Fibroblast of the aortic adventitia (primary cell): ENCODE measurements at regions not wholly inside any gene's neighbourhood (a gene's known extent, or its start where the extent isn't known, plus 50 kb on each side); places are given as distances from the start of the nearest gene placed in this dataset.

Experiments used
- DNase-seq: peaks from one replicate; pipeline ENCODE4 v3.0.0-alpha.2; 2010; ENCODE audit warnings: low read depth
- H3K4me3 ChIP-seq: 2 replicates; pipeline ENCODE4 v1.5.1; 2011; ENCODE audit warnings: low read depth, mild to moderate bottlenecking, control low read depth, low read length, moderate library complexity
- TF ChIP-seq, protein P1 (sequence below): IDR thresholded peaks from 2 replicates; pipeline ENCODE4 v1.5.1; 2011; ENCODE audit warnings: mild to moderate bottlenecking, low read length, control low read depth, inconsistent platforms; ENCODE audit not compliant: insufficient read depth

DNA sequence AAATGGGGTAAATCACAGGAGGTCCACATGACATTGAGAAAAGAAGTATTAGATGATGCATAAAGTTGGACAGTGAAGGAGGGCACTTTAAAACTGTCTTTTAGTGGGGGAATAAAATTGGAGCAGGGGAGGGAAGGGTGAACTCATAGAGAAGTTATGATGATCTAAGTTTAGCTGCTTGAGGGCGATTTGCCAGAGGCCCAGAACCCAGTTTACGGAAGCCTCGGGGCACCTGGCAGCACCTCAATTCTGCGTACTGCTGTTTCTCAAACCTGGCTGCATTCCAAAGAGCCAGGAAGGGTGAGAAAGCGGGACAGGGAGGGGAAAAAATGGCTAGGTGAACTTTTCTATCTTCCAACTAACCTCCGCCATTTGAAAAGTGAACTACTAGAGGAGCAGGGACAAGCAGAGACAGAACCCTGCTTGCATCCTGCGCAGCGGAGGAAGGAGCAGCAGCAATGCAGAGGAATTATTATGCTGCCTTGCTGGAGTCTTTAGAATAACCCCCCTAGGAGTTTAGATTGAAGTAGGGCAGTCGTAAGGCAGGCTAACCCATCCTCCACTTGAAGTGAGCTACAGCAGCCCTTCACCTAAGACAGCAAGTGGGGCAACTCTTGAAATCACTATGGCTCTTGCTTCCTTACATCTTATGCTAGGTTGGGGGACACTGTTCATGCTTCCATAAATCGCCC is 316.8 kb downstream of the BRINP1 start:
- no peak overlapping the region for H3K4me3 ChIP-seq
- TF ChIP-seq, protein P1, sequence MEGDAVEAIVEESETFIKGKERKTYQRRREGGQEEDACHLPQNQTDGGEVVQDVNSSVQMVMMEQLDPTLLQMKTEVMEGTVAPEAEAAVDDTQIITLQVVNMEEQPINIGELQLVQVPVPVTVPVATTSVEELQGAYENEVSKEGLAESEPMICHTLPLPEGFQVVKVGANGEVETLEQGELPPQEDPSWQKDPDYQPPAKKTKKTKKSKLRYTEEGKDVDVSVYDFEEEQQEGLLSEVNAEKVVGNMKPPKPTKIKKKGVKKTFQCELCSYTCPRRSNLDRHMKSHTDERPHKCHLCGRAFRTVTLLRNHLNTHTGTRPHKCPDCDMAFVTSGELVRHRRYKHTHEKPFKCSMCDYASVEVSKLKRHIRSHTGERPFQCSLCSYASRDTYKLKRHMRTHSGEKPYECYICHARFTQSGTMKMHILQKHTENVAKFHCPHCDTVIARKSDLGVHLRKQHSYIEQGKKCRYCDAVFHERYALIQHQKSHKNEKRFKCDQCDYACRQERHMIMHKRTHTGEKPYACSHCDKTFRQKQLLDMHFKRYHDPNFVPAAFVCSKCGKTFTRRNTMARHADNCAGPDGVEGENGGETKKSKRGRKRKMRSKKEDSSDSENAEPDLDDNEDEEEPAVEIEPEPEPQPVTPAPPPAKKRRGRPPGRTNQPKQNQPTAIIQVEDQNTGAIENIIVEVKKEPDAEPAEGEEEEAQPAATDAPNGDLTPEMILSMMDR, result no peak
- no peak for DNase-seq

DNA sequence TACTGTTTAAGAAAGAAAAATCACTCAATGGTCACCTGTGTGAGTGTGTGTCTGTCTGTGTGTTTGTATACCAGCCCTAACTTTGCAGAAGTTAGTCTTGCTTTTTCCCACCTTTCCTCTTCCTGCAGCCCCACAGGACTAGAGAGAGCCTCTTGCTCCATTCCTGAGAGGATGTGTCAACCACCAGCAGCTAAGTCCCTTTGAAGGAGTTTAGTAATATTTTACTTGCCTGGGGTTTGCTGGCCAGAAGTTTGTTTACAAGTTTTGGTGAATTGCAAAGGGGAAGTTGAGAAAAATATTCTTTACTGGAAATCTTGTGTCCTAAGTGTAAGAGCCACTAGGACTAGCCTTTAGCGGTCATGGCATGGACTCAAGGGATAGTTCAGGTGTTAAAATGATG is 316.2 kb downstream of the BRINP1 start:
- H3K4me3 ChIP-seq, result no peak overlapping the region
- TF ChIP-seq, protein P1, result no peak
- no peak for DNase-seq

DNA sequence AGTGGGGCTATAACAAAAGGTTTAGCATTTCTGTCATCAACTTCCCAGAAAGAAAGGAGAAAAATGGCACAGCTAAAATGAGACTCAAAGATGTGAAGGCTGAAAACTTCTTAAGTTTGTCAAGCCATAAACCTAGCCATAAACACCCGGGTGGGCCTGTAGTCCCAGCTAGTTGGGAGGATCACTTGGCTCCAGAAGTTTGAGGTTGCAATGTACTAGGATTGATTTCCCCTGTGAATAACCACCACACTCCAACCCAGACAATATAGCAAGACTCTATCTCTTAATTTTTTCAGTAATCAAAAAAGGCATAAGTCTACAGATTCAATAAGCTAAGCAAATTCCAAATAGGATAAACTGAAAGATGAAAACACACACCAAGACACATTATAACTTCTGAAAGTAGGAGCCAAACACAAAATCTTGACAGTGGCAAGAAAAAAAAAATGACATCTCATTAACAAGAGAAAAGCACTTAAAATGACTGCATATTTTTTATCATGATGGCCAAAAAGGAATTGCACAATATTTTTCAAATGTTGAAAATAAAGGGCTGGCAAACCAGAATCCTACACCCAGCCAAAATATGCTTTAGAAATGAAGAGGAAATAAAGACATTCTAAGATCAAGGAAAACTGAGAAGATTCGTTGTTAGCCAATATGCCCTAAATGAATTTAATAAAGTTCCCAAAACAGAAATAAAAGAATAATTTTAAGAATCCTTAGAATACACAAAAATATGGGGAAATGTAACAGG is 308.4 kb downstream of the BRINP1 start:
- DNase-seq, result no peak
- no peak overlapping the region for H3K4me3 ChIP-seq
- TF ChIP-seq, protein P1, result no peak

DNA sequence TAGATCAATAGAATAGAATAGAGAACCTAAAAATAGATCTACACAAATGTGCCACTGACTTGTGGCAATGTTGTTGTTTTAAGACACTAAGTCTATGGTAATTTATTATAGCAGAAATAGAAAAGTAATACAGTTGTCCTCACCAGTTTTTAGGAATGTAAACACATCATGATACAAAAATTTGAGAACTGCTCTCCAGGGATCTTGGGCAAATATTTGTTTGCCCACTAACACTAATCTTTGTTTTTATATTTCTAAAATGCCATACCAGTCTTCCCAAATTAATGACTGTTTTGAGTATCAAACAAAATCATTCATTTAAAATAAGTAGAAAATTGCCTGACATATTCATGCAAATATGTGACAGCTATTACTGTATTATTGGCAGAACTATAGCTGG is 297.6 kb downstream of the BRINP1 start:
- H3K4me3 ChIP-seq, result no peak overlapping the region
- TF ChIP-seq, protein P1, result no peak
- DNase-seq, result no peak

DNA sequence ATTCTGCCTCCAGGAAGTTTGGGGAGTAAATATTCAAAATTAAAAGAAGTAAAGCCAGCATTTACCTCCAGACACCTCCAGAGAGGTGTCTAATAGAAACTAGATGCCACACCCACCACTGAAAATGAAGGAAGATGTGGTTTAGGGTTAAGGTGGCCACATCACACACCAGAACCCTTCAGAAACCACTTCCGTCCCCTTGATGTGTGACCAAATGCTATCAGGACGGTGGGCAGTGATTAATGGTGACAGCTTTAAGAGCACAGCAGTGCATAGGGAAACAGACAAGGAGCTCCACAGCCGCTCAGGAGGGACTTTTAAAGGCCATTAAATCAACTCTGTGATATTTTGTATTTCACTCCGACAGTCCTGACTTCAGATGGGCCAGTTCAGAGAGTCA is 295.2 kb downstream of the BRINP1 start:
- H3K4me3 ChIP-seq, result no peak overlapping the region
- TF ChIP-seq, protein P1, result no peak
- DNase-seq, result no peak

DNA sequence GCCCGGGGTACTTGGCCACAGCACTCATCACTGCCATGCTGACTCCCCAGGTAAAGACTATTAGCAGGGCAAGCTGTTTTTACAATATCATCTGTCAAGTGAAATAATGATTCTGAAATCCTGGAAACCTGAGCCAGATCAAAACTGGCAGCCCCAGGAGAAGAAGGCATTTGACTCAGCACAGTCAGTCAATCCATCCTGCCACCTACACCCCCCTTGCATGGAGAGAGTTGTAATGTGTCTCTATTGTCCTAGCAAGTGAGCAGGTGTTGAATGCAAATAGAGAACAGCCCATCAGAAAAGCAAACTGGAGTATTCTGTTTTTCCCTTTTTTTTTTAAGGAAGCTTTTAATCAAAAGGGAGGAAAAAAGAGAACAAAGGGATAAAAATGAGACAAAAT is 291.2 kb downstream of the BRINP1 start:
- H3K4me3 ChIP-seq, result no peak overlapping the region
- no peak for DNase-seq
- TF ChIP-seq, protein P1, result no peak

DNA sequence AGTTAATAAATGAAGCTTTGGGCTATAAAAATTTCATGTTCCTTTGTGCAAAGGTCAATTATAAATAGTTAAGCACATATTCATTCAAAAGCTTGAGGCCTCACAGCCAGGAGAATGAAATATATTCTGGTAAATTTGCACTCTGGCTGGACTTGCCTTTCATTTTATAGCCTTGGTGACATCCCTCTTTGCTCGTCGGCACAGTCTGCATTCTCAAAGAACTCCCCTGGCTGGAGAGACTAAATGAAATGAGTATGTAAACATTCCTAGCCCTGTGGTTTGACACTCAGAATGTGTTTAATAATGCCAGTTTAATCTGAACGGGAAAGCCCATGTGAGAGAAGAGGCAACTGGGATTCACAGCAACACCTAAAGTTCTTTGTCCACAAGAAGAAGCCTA is 285.6 kb downstream of the BRINP1 start:
- no peak for DNase-seq

More for the DNA sequence above, 285.6 kb downstream of the BRINP1 start:
- TF ChIP-seq, protein P1, result no peak
- no peak overlapping the region for H3K4me3 ChIP-seq
